HG03565 (cell line): ENCODE measurements at regions not wholly inside any gene's neighbourhood (a gene's known extent, or its start where the extent isn't known, plus 50 kb on each side); places are given as distances from the start of the nearest gene placed in this dataset.

Experiments
- ATAC-seq: cut with Tn5 transposase; IDR thresholded peaks from one replicate; pipeline ENCODE4 v1.9.1; 2021; ENCODE audit warnings: mild to moderate bottlenecking, moderate library complexity; ENCODE audit not compliant: unreplicated experiment

DNA sequence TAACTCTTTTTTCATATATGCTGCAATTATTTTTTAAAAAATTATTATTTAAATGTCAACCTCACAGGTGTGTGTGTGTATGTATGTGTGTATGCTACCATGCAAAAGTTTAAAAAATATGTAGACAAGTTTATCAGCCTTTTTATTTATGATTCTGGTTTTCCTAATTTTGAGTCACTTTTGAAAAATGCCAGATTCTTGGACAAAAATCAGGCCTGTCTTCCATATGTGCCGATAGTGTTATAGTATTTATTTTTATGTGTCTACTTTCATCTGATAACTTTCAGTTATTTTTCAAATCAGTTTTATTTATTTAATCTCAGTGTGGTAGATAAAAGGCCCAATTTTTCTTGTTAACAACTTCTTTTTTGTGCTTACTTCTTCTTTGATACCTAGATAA is 176.2 kb downstream of the RDH14 start:
- ATAC-seq = no peak

DNA sequence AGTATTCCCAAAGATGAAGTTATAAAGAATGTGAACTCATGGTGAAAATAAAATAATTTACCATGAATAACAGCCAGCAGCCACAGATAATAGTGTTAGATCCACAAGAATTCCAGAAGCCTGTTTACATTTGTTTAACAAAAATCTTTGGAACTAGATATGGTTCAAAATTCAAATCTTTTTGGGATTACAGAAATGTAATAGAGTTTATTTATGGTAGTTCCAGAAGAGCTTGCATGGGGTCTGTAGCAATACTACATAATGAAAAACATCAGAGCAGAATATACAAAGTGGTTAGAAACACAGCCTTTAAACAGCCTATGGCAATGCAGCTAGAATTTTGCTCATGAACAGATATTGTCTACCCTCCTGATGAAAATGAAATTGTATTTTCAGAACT is 179.1 kb downstream of the RDH14 start:
- no peak for ATAC-seq

DNA sequence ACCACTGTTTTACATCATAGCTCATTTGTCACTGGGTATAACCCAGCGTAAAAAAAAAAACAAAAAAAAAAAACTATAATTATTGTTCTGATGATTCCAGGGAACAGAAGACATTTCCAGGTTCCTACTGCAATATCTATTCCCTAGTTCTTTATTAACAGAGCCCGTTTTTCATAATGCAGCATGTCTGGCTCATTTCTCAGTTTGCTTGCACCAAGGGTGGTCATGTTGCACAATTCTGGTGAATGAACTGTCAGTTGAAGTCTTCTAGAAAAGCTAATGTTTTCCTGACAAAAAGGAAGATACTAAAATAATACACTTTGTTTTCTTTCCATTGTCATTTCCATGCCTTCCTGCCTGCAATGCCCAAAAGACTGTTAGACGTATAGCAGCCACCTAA is 180.1 kb downstream of the RDH14 start:
- ATAC-seq = no peak

DNA sequence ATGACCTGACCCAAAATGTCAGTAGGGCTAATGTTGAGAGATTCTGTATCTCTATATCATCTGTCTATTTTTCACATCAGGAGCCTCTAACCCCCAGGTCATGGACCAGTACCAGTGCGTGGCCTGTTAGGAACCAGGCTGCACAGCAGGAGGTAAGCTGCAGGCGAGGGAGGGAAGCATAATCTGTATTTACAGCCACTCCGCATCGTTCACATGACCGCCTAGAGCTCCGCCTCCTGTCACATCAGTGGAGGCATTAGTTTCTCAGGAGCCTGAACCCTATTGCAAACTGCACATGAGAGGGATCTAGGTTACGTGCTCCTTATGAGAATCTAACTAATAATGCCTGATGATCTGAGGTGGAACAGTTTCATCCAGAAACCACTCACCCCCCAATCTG is 180.6 kb downstream of the RDH14 start:
- no peak for ATAC-seq

DNA sequence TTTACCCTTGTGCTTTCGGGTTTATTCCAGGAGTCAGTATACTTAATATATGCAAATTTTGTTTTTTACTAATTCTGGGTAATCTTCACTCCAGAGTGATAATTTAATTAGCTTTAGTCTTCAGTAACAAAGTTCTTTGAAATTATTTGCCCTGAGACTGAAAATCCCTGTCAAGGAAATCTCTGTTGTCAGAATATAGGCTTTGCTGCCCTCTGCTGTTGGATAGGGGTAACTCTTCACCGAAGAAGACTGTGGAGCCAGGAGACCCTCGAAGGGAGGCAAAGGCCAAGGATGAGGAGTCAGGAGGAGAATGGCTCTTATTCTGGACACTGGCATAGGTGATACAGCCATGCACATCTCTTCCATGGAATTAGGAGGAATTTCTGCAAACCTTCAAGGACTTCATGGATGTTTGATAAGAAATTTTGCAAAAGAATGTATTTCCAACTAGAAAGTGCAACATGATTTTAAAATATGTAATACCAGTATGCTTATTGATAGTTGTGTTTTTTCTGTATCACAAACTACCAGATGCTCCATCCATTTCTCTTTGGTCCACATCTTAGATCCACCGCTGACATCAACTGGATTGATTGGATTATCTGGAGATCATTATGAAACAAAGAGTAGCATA is 182.3 kb downstream of the RDH14 start:
- peak; percentile 93 for ATAC-seq

DNA sequence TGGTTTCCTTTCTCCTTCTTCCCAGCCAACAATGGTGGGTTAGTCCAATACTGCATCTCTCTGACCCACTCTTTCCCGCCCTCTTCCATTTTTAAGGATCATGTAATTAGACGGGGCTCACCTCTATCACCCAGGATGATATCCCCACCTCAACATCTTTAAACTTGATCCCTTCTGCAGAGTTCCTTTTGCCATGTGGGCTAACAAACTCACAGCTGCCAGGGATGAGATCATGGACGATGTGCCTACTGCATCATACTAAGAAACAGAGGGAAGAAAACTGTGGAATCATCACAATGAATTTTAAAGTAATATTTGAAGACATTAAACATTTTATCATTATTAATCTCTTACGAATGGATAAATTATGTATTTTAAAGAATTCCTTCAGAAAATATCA is 183.5 kb downstream of the RDH14 start:
- no peak for ATAC-seq

DNA sequence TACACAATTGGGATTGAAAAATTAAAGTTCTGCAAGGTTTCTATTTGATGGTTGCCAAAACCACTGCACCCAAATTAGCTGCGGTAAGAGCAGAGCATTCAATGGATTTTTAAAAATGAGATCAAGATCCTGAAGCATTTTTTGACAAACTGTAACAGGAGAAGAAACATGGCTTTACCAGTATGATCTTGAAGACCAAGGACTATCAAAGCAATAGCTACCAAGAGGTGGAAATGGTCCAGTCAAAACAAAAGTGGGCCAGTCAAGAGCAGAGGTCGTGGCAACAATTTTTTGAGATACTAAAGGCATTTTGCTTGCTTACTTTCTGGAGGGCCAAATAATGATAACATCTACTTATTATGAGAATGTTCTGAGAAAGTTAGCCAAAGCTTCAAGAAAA is 186.8 kb downstream of the RDH14 start:
- no peak for ATAC-seq

DNA sequence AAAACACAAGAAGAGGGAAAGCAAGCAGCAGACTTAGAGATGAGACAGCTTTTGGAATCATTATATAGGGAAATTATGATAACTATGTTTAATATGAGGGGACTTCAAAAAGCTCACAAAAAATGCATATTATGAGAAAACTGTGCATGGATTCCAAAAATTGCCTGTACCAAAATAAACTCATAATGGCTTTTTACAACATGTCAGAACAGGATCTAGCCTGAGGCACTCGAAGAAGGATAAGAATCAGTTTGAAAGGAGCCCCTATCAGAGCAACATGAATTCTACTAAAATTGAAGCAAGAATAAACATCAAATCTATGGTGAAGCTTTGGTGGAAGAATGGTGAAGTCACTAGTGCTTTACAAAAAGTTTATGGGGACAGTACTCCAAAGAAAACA is 187.4 kb downstream of the RDH14 start:
- no peak for ATAC-seq

DNA sequence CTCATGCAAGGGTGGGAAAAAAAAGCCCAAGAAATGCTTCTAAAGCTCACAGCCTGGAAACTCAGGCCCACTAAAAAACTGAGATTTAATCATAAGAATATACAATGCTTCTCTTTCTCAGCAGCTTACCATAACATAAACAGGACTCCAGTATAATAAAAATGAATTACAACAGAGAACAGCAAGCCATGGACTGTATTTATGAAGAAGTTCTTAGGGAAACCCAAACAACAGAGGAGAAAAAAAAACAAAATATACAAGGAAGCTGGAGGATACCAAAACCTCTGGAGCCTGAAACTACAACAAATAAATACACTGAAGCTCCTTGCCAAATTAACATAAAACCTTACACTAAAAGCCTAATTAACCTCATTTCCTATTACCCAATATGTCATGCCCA is 187.8 kb downstream of the RDH14 start:
- no peak for ATAC-seq

DNA sequence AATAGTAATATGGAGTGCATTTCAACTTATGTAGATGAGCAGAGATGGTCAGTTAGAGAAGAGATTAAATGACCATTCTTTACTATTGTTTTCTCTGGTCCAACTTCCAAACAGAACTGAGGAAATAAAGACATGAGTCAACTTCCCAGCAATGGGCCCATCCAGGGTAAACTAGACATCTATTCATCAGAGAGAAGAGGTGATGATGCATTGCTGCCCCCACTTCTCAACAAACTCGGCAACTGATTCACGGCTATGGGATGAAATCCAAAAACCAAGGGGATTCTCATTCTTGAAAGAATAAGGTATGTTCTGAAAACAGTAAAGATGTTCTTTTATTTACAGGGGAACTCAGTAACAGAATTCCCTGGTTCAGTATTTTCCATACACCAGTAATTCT is 190.7 kb downstream of the RDH14 start:
- ATAC-seq = no peak

DNA sequence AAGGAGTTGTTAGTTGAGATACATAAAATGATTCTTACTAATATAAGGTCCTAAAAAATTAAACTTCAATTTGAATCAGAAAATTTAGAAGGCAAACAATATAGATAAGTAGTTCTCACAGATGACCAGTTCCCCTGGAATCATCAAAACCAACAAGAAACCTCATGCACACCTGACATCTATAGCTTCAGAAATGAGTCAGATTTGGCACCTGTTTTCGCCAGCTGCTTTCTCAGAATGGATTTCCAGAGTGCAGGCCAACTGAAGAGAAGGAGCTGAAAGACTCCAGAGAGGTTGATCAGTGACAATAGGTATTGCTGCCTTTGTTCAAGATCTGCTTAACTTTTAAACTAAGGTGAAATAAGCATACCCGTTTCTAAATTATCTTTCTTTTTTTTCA is 192.4 kb downstream of the RDH14 start:
- ATAC-seq = no peak

DNA sequence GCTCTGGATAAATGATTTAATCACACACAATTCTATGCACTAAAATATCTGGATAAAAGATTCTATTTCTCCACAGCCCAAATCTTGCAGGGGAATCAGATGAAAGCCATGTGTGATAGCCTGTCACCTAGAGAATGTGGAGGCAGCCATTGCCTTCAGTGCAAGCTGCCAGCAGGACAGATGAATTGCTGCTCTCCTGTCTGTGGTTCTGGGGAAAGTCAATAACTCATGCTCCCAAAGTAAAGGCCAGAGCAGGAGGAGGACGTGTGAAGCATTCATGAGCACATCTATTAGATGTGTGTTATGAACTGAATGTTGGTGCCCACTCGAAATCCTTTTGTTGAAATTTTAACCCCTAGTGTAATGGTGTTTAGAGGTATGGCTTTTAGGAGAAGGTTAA is 195.1 kb downstream of the RDH14 start:
- no peak for ATAC-seq

DNA sequence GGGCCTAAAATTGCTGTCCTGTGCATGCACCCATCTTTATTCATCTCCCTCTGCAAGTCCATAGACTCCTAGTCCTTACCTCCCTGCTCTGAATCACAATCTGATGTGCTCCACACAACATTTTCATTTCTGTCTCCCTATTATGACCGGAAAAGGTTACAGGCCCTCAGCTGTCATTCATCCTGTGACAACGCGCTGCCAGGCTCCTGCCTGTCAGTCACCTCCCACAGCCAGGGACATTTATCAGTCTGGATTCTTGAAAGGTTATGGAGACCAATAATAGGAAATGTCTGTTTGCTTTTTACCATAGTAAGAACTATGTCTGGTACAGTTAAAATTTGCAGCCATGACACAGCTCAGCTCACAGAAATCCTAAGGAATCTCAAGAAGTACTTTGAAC is 197.1 kb downstream of the RDH14 start:
- no peak for ATAC-seq

DNA sequence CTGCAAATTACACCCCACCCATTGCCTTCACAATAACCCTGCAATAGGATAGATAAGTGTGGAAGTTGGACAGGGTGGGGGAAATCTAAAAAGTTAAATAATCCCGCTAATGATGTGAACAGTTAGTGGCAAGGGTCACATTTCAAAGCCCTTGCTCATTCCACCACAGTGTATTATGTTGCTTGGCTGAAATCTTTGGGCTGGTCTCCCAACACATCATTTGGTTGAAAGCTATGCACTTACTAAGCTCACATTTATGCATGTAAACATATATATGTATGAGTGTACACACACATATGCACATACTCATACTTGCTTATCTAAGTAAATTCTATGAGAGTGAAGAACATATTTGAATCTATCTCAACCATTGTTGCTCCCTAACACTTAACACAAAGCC is 197.8 kb downstream of the RDH14 start:
- ATAC-seq = no peak

DNA sequence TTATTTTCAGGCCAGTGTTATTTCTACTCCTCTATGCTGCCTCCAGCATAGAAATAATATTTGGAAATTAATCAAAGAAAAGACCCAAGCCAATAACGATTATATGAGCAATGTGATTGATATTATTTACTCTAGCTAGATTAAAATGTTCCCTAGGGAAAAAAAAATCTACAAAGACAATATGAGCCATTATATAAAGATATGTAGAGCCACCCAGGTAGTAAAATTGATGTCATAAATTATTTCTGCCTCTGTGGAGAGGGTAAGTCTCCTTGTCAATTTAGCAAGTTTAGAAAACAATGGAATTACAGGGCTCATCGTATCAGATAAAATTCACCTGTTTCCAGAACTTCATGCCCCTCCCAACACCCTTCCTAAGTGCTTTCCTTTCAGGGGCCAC is 202.9 kb downstream of the RDH14 start:
- ATAC-seq = no peak

DNA sequence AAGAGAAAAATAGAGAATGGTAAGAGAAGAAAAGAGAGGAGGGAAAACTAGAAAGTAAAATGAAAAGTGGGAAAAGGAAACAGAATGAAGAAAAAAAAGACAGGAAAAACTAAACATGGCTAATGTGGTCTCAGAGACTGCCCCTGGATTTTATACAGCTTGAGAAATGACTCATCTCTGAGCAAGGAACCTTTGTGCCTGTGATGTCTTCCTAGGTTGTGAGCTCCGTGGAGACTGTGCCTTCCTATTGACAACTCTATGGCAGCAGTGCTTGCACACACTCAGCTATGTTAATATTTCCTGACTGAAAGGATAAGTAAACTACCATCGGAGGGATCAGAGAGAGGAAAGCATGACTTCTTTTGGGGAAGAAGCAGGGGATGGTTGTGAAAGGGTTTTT is 203.8 kb downstream of the RDH14 start:
- ATAC-seq = no peak

DNA sequence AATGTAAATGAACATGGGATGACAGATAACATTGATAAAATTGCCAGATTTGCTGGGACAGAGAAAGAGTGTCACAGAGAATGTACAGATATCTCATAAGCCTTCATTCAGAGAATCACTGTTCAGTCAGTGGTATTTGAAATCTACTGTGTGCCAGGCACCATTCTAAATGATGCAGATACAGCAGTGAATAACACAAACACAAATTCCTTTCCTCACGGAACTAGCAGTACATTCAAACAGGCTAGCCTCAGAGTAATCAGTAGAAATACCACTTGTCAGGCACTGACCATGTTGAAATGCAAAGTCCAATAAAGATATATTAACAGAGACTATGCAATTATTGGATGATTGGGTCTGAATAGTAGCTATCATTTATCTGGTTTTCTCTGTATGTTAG is 211.0 kb downstream of the RDH14 start:
- no peak for ATAC-seq

DNA sequence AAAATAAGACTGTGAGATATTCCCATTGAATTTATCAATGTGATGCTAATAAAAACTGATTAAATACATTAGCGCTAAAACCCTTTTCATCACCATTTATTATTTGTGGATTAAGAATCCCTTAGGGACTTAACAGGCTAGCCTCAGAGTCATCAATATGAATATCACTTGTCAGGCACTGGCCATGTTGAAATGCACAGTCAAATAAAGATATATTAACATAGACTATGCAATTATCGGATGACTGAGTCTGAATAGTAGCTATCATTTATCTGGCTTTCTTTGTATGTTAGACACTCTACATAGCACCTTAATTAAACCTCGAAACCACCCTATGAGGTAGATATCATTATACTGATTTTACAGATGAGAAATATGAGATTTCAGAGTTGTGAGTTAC is 213.6 kb downstream of the RDH14 start:
- ATAC-seq = no peak

DNA sequence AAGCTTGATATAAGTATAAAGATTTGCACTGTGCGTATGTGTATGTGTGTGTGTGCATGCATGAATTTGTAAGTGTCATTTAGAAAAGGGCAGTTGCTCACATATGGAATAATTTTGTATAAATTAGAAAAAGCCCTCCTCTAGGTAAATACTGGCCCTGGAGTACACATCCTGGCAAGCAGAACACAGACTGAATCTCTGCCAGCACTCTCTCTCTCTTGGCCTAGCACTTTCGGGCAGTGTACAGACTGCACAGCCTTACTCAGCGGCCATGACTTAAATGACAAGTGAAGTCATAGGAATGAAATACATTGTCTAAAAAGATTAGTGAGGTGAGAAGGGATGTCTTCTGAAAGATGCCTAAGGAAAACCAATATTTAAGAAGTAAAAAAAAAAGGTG is 214.1 kb downstream of the RDH14 start:
- no peak for ATAC-seq

DNA sequence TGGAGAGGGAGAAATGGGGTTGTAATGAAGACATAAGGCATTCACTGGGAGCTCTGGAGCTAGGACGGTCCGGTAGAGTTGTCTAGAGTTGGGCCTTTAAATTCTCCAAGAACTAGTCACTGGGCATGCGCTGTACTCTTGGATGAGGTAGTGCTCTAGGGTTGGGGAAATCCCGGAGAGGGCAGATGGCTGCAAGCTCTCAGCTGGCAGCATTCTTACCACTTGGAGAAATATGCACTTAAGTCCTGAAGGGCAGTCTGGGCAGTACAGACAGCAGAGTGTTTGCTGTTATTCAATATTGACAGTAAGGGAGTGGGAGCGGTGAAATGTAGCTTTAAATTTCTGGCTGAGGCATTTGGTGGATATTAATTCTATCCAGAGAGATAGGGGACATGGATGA is 214.6 kb downstream of the RDH14 start:
- no peak for ATAC-seq

DNA sequence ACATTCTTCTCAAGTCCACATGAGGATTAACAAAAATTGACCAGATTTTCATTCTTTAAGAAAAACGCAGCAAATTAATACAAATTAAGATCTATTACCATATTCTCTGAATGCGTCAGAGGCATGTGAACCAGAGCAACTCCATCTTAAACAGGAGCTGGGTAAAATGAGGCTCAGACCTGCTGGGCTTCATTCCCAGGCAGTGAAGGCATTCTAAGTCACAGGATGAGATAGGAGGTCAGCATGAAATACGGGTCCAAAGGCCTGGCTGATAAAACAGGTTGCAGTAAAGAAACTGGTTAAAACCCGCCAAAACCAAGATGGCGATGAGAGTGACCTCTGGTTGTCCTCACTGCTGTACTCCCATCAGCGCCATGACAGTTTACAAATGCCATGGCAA is 217.6 kb downstream of the RDH14 start:
- ATAC-seq = no peak

DNA sequence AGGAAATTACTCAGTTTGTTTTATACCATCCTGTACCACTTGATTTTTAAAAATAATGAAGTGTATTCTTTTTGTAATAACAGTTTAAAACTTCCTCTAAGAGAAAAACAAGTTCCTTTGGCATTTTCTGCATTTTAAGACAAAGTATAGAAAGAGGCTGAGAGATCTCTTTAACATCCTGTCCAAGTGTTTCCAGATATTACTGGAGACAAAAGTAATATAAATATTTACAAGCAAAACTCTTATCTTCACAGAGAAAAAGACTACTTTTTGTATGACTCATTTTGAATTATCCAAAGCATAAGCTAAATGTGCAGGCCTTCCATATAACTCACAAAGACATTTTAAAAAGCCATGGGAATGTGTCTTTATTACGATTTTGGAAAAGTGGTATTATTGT is 221.1 kb downstream of the RDH14 start:
- no peak for ATAC-seq

DNA sequence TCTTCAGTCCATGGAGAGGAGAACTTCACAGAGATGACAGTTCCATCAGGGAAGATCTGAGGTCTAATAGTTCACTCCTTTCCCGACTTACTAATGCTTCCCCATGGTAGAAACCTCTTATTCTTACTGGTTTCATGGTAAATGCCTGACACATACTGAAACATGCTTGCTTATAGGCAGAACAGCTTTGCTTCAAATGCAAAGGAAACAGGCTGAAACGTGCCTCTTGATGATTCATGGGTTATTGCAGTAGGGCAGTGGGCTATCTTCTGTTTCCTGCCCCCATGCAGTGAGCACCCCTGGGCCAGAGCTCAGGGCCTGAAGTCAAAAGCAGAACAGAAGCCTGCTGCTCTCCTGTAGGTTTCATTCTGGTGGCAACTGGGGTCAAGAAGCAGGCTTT is 223.5 kb downstream of the RDH14 start:
- ATAC-seq = no peak

DNA sequence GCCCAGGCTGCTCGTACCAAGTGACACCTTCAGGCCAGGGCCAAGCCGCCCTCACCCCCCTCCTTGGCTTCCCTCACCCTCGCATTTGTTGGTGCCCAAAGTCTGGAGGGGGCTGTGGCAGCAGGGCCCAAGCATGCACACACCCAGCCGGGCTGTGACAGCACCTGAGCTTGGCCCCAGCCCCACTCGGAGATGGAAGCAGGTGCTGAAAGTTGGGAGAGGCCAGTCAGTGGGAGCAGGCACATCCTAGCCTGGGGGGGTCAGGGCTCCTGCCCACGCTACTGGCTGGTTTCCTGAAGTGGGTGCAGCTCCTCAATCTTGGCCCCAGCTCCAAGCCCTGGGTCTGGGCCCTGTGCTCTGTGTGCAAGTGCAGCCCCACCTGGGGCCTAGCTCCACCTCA is 228.0 kb downstream of the RDH14 start:
- no peak for ATAC-seq
